ENCODE measurements at regions not wholly inside any gene's neighbourhood (a gene's known extent, or its start where the extent isn't known, plus 50 kb on each side); places are given as distances from the start of the nearest gene placed in this dataset.

DNA sequence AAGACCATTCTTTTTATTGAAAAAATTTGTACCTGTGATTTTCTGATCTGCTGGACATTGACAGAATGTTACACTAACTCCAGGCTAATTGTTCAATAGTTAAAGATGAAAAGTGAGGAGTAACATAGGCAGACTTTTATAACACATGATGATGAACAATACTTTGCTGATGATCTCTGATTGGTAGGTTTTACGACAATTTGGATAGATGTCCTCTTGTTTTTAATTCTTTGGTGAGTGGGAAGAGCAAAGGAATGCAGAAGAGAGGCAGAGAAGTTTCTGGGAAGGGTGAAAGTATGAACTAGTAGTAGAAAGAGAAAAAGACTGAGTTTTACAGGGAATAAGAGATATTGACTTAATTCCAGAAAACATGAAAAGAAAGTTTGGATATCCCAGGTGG, 267.3 kb upstream of the HAND2 start:
- no peaks in the 10 kb centered on the region for H3K27me3 Mint-ChIP-seq (ENCODE audit: low read depth)
- H3K4me3 Mint-ChIP-seq = no peak overlapping the region
- H3K4me1 Mint-ChIP-seq = peaks cover 8% of the 10 kb centered on the region
- H3K27ac Mint-ChIP-seq = no peak overlapping the region
- DNase-seq (ENCODE audit: low spot score in 2 of 2, unreplicated experiment in 2 of 2) = no peak
- no peaks in the 10 kb centered on the region for H3K36me3 Mint-ChIP-seq
- H3K9me3 Mint-ChIP-seq = no peaks in the 10 kb centered on the region
- TF ChIP-seq CTCF (IDR thresholded peaks at IDR 0.05; ENCODE audit: unreplicated experiment) = no peak

DNA sequence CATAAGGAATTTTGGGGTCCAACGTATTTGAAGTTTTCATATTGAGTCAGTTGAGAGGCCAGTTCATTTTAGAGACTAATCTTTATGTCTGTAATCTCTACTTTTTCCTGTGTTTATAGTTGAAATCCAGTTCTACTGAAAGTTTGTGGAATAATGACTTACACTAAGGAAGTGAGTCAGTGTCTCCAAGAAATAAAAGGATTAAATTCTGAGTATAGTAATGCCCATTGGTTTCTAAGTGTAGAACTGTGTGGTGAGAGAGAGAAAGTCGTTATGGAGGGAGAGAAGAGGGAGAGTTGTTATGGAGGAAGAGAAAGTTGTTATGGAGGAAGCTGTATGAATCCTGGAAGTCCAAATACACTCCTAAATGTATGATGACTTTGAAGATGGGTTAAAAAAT, 264.6 kb upstream of the HAND2 start:
- Mint-ChIP-seq H3K27ac (no peak overlapping the region), H3K4me3 (no peak overlapping the region), H3K4me1 (no peaks in the 10 kb centered on the region), H3K27me3 (ENCODE audit: low read depth) (no peaks in the 10 kb centered on the region), H3K9me3 (peaks cover 7% of the 10 kb centered on the region), H3K36me3 (no peaks in the 10 kb centered on the region)
- no peak for TF ChIP-seq CTCF (IDR thresholded peaks at IDR 0.05; ENCODE audit: unreplicated experiment)
- no peak for DNase-seq (ENCODE audit: low spot score in 2 of 2, unreplicated experiment in 2 of 2)

GRCh38 chr4:173793937-173794510, 264.0 kb upstream of the HAND2 start:
- Mint-ChIP-seq H3K9me3 (peaks cover 13% of the 10 kb centered on the region), H3K27ac (no peak overlapping the region), H3K36me3 (no peaks in the 10 kb centered on the region), H3K27me3 (ENCODE audit: low read depth) (no peaks in the 10 kb centered on the region), H3K4me1 (no peaks in the 10 kb centered on the region), H3K4me3 (no peak overlapping the region)
- DNase-seq (ENCODE audit: low spot score in 2 of 2, unreplicated experiment in 2 of 2) = no peak
- TF ChIP-seq CTCF (IDR thresholded peaks at IDR 0.05; ENCODE audit: unreplicated experiment) = no peak

- TF ChIP-seq CTCF (IDR thresholded peaks at IDR 0.05; ENCODE audit: unreplicated experiment) = no peak
- Mint-ChIP-seq H3K27ac (no peak overlapping the region), H3K4me3 (no peak overlapping the region), H3K27me3 (ENCODE audit: low read depth) (no peaks in the 10 kb centered on the region), H3K4me1 (peaks cover 11% of the 10 kb centered on the region), H3K9me3 (peaks cover 40% of the 10 kb centered on the region), H3K36me3 (peaks cover 10% of the 10 kb centered on the region)
- DNase-seq (ENCODE audit: low spot score in 2 of 2, unreplicated experiment in 2 of 2) = no peak
These were observed 252.6 kb upstream of the HAND2 start for GRCh38 chr4:173782660-173783059.

DNA sequence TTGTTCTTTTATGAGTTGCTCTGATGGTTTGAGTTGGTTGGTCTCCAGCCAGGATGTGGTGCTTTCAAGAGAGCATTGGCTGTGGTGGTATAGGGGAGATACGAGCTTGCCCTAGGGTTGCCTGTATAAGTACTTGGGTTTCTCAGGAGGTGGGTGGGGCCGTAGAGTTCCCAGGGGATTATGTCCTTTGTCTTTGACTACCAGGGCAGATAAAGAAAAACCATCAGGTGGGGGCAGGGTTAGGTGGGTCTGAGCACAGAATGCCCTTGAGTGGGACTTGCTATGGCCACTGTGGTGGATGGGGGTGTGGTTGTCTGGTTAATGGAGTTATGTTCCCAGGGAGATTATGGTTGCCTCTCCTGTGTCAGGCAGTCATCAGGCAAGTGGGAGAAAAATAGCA, 247.9 kb upstream of the HAND2 start:
- no peak for DNase-seq (ENCODE audit: low spot score in 2 of 2, unreplicated experiment in 2 of 2)
- no peak for TF ChIP-seq CTCF (IDR thresholded peaks at IDR 0.05; ENCODE audit: unreplicated experiment)
- H3K36me3 Mint-ChIP-seq = peaks cover 7% of the 10 kb centered on the region
- peaks cover 10% of the 10 kb centered on the region for H3K4me1 Mint-ChIP-seq
- no peak overlapping the region for H3K27ac Mint-ChIP-seq
- H3K4me3 Mint-ChIP-seq = no peak overlapping the region
- no peaks in the 10 kb centered on the region for H3K27me3 Mint-ChIP-seq (ENCODE audit: low read depth)
- H3K9me3 Mint-ChIP-seq = peaks cover 61% of the 10 kb centered on the region

DNA sequence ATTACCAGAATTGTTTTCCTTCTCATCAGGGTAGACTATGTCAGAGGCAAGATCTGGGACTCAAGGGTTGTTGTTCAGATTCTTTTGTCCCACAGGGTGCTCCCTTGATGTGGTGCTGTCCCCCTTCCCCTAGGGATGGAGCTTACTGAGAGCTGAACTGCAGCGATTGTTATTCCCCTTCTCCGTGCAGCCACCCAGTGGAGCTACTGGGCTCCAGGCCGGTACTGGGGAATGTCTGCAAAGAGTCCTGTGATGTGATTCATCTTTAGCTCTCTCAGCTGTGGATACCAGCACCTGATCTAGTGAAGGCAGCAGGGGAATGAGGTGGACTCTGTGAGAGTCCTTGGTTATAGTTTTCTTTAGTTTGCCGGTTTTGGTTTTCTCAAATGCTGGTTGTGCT, 247.4 kb upstream of the HAND2 start:
- Mint-ChIP-seq H3K36me3 (peaks cover 7% of the 10 kb centered on the region), H3K4me3 (no peak overlapping the region), H3K9me3 (peaks cover 66% of the 10 kb centered on the region), H3K27me3 (ENCODE audit: low read depth) (no peaks in the 10 kb centered on the region), H3K4me1 (peaks cover 8% of the 10 kb centered on the region), H3K27ac (no peak overlapping the region)
- TF ChIP-seq CTCF (IDR thresholded peaks at IDR 0.05; ENCODE audit: unreplicated experiment) = no peak
- no peak for DNase-seq (ENCODE audit: low spot score in 2 of 2, unreplicated experiment in 2 of 2)

Measured in mesothelial cell of epicardium (in vitro differentiated cells).